ENCODE measurements at regions not wholly inside any gene's neighbourhood (a gene's known extent, or its start where the extent isn't known, plus 50 kb on each side); places are given as distances from the start of the nearest gene placed in this dataset.
"Not testable (repeated sequence)": the region's sequence is repeated elsewhere in the genome, so short reads cannot be mapped to it uniquely, and the experiment has no call there.

- DNase-seq = no peak
Observed at GRCh38 chr3:177478170-177478867, 281.0 kb upstream of the TBL1XR1 start.

- no peak for DNase-seq
Observed at GRCh38 chr3:177479630-177480029, 282.3 kb upstream of the TBL1XR1 start.

GRCh38 chr3:177481329-177481728, 284.0 kb upstream of the TBL1XR1 start:
- DNase-seq = no peak

GRCh38 chr3:177482048-177482691, 284.9 kb upstream of the TBL1XR1 start:
- DNase-seq = no peak

GRCh38 chr3:177483182-177483967, 286.1 kb upstream of the TBL1XR1 start:
- no peak for DNase-seq

- DNase-seq = no peak
Observed at GRCh38 chr3:177484206-177484605, 286.9 kb upstream of the TBL1XR1 start.

- no peak for DNase-seq
Observed at GRCh38 chr3:177484926-177485325, 287.6 kb upstream of the TBL1XR1 start.

- DNase-seq = no peak
Observed at GRCh38 chr3:177487635-177488186, 290.4 kb upstream of the TBL1XR1 start.

GRCh38 chr3:177488740-177489139, 291.5 kb upstream of the TBL1XR1 start:
- no peak for DNase-seq

- no peak for DNase-seq
Observed at GRCh38 chr3:177490626-177491025, 293.3 kb upstream of the TBL1XR1 start.

GRCh38 chr3:177491296-177492032, 294.2 kb upstream of the TBL1XR1 start:
- peak; percentile 21 for DNase-seq

- DNase-seq = no peak
Observed at GRCh38 chr3:177493091-177493490, 295.8 kb upstream of the TBL1XR1 start.

GRCh38 chr3:177494216-177494615, 296.9 kb upstream of the TBL1XR1 start:
- no peak for DNase-seq

GRCh38 chr3:177495566-177495965, 298.3 kb upstream of the TBL1XR1 start:
- no peak for DNase-seq

- DNase-seq = no peak
Observed at GRCh38 chr3:177498037-177498857, 301.0 kb upstream of the TBL1XR1 start.

GRCh38 chr3:177499039-177499438, 301.8 kb upstream of the TBL1XR1 start:
- DNase-seq = not testable (repeated sequence)

GRCh38 chr3:177499779-177500423, 302.6 kb upstream of the TBL1XR1 start:
- DNase-seq = no peak

GRCh38 chr3:177510693-177511216, 313.5 kb upstream of the TBL1XR1 start:
- no peak for DNase-seq

- DNase-seq = no peak
Observed at GRCh38 chr3:177512945-177513814, 315.9 kb upstream of the TBL1XR1 start.
